Glomerular endothelial cell (primary cell): ENCODE measurements at regions not wholly inside any gene's neighbourhood (a gene's known extent, or its start where the extent isn't known, plus 50 kb on each side); places are given as distances from the start of the nearest gene placed in this dataset.

Source experiments
- DNase-seq: peaks from one replicate; pipeline ENCODE4 v3.0.0-alpha.2; 2011; ENCODE audit warnings: low read depth, low spot score; ENCODE audit errors: extremely low read depth

- DNase-seq: no peak
These were observed 59.9 kb upstream of the GATA6 start for GRCh38 chr18:22109535-22109934.

GRCh38 chr18:22110461-22110924 lies 58.9 kb upstream of the GATA6 start:
- no peak for DNase-seq

- no peak for DNase-seq
These were observed 57.2 kb upstream of the GATA6 start for GRCh38 chr18:22112215-22112614.

- no peak for DNase-seq
These were observed 56.1 kb upstream of the GATA6 start for GRCh38 chr18:22113144-22113844.

- no peak for DNase-seq
These were observed 54.7 kb upstream of the GATA6 start for GRCh38 chr18:22114526-22115321.

GRCh38 chr18:22115573-22115972 lies 53.8 kb upstream of the GATA6 start:
- no peak for DNase-seq
